Subcutaneous abdominal adipose tissue (tissue), 5 donors: ENCODE measurements at regions not wholly inside any gene's neighbourhood (a gene's known extent, or its start where the extent isn't known, plus 50 kb on each side); places are given as distances from the start of the nearest gene placed in this dataset.

Experiments
- H3K27ac ChIP-seq: one replicate; pipeline ENCODE4 v1.7.0; 2013; ENCODE audit warnings: low read depth, mild to moderate bottlenecking, inconsistent platforms, low read length, moderate library complexity
- H3K27me3 ChIP-seq, 5 donors: one replicate each; pipeline ENCODE4 v1.7.0; 2013; ENCODE audit warnings: low read length in 5 of 5, inconsistent platforms in 1 of 5; ENCODE audit not compliant: control insufficient read depth in 5 of 5, insufficient read depth in 4 of 5
- H3K36me3 ChIP-seq, 5 donors: one replicate each; pipeline ENCODE4 v1.7.0; 2013; ENCODE audit warnings: low read length in 5 of 5; ENCODE audit not compliant: control insufficient read depth in 5 of 5, insufficient read depth in 5 of 5
- H3K4me1 ChIP-seq, 5 donors: one replicate each; pipeline ENCODE4 v1.7.0; 2013; ENCODE audit warnings: low read length in 5 of 5, mild to moderate bottlenecking in 3 of 5, moderate library complexity in 1 of 5; ENCODE audit not compliant: control insufficient read depth in 5 of 5, insufficient read depth in 5 of 5
- H3K4me3 ChIP-seq, 5 donors: one replicate each; pipeline ENCODE4 v1.7.0; 2013; ENCODE audit warnings: low read length in 5 of 5, low read depth in 1 of 5
- H3K9ac ChIP-seq, 5 donors: one replicate each; pipeline ENCODE4 v1.7.0; 2013; ENCODE audit warnings: low read length in 5 of 5, mild to moderate bottlenecking in 4 of 5, moderate library complexity in 3 of 5
- H3K9me3 ChIP-seq, 5 donors: one replicate each; pipeline ENCODE4 v1.7.0; 2013; ENCODE audit warnings: low read length in 5 of 5; ENCODE audit not compliant: control insufficient read depth in 5 of 5
- donor health status: healthy.
- donor health status: healthy.
- donor health status: healthy.
- donor health status: healthy.
- donor health status: healthy.

GRCh38 chr17:52383493-52384100 is 225.1 kb upstream of the CA10 start:
- H3K4me3 ChIP-seq, result no peak overlapping the region
- no peaks in the 10 kb centered on the region for H3K9me3 ChIP-seq
- H3K4me1 ChIP-seq, result no peaks in the 10 kb centered on the region
- H3K9ac ChIP-seq, result no peak overlapping the region
- no peaks in the 10 kb centered on the region for H3K27me3 ChIP-seq
- H3K27ac ChIP-seq, result no peak overlapping the region
- H3K36me3 ChIP-seq, result no peaks in the 10 kb centered on the region

GRCh38 chr17:52378860-52379259 is 220.3 kb upstream of the CA10 start:
- H3K4me3 ChIP-seq, result no peak overlapping the region
- no peak overlapping the region for H3K27ac ChIP-seq
- H3K4me1 ChIP-seq, result peaks cover 0 to 8% (median under 1%) of the 10 kb centered on the region in 5 donors
- no peak overlapping the region for H3K9ac ChIP-seq
- no peaks in the 10 kb centered on the region for H3K9me3 ChIP-seq
- no peaks in the 10 kb centered on the region for H3K36me3 ChIP-seq
- no peaks in the 10 kb centered on the region for H3K27me3 ChIP-seq

DNA sequence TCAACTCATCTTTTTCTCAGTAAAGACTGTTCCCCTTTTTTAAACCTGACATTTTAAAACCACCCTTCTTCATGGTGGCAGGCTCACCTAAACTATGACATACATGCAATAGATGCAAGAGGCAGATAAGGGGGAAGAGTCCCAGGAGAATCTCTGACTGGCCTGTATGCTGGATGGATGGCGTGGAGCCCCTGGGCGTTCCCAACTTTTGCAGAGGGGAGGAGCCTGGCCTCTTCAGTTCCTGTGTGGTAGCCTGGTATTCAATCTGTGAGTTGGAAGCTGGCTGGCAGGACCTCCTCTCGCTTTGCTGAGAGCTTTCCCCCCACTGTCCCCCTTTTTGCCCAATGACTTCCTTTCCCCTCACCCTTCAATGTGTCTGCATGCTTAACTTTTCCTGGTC is 217.6 kb upstream of the CA10 start:
- Histone ChIP-seq H3K4me1 (peaks cover 0 to 8% (median 5%) of the 10 kb centered on the region in 5 donors), H3K36me3 (no peaks in the 10 kb centered on the region), H3K27ac (no peak overlapping the region), H3K9ac (no peak overlapping the region), H3K27me3 (no peaks in the 10 kb centered on the region), H3K9me3 (no peaks in the 10 kb centered on the region), H3K4me3 (no peak overlapping the region)

DNA sequence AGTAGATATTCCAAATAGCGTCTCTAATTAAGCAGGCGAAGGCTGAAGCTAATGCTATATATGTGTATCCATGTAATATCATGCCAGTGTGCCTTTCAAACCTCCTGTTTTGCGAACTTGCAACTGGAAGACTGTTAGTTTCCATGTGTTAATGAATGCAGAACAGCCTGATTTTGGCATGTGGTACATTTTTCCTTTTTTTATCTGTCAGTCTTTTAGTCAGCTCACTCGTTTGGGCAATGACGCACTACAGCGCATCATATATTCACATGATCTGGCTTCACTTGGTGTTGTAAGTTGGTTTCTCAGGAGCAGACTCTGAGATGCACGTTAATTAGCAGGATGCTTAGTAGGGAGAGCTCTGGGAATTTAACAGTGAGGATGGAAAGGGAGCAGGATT is 210.4 kb upstream of the CA10 start:
- Histone ChIP-seq H3K9me3 (no peaks in the 10 kb centered on the region), H3K9ac (no peak overlapping the region), H3K27ac (no peak overlapping the region), H3K4me3 (no peak overlapping the region), H3K27me3 (no peaks in the 10 kb centered on the region), H3K36me3 (no peaks in the 10 kb centered on the region), H3K4me1 (peaks cover 0 to 5% (median 0%) of the 10 kb centered on the region in 5 donors)

DNA sequence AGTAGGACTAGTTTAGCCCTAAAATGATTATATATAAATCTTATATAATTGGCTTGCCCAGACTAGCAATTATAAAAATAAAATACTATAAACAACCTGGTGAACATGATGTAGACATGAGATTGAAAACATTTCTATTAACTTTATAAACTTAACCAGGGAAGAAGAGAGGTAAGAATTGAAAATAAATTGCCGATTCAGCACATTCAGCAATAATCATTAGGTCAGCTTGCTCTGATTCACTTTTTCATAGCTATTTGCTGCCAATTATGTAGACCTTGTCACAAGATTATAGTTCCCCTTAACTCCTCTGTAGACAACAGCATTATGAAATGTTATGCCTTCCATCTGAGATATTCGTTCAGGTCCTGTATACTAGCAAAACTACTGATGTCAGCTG is 199.3 kb upstream of the CA10 start:
- H3K9me3 ChIP-seq, result peaks cover 0 to 6% (median 4%) of the 10 kb centered on the region in 5 donors
- H3K9ac ChIP-seq, result no peak overlapping the region
- no peak overlapping the region for H3K4me3 ChIP-seq
- H3K36me3 ChIP-seq, result no peaks in the 10 kb centered on the region
- no peak overlapping the region for H3K27ac ChIP-seq
- H3K27me3 ChIP-seq, result no peaks in the 10 kb centered on the region
- H3K4me1 ChIP-seq, result no peaks in the 10 kb centered on the region

DNA sequence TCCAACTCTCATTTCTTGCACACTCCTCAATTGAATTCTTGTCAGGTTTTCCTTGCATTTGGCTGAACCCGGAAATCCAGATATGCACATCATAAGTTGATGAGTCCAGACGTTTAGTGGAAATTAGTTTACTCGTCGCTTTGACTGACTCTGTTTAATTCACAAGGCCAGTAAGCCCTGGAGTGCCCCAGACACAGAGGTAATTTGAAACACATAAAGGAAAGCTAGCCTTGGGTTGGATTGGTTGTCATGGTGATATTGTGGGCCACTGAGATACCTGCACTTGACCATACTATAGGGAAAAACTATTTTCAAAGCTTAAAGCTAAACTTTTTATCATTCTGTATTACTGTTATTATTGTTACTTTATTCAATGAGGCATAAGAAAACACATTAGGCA is 178.3 kb upstream of the CA10 start:
- Histone ChIP-seq H3K27ac (no peak overlapping the region), H3K27me3 (no peaks in the 10 kb centered on the region), H3K9me3 (no peaks in the 10 kb centered on the region), H3K4me1 (no peaks in the 10 kb centered on the region), H3K9ac (no peak overlapping the region), H3K36me3 (no peaks in the 10 kb centered on the region), H3K4me3 (no peak overlapping the region)

DNA sequence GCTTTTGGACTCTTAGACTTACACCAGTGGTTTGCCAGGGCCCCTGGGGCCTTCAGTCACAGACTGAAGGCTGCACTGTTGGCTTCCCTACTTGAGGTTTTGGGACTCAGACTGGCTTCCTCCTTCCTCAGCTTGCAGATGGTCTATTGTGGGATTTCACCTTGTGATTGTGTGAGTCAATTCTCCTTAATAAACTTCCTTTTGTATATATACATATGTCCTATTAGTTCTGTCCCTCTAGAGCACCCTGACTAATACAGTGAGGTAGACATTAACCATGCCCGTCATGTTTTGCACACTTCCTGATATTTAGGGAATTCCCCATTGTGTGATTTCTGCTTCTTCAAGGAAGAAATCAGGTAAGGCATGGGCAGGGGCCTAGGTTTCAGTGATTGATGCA is 147.8 kb upstream of the CA10 start:
- no peaks in the 10 kb centered on the region for H3K9me3 ChIP-seq
- no peaks in the 10 kb centered on the region for H3K4me1 ChIP-seq
- H3K27me3 ChIP-seq, result no peaks in the 10 kb centered on the region
- H3K9ac ChIP-seq, result no peak overlapping the region
- no peak overlapping the region for H3K27ac ChIP-seq
- no peak overlapping the region for H3K4me3 ChIP-seq
- no peaks in the 10 kb centered on the region for H3K36me3 ChIP-seq

DNA sequence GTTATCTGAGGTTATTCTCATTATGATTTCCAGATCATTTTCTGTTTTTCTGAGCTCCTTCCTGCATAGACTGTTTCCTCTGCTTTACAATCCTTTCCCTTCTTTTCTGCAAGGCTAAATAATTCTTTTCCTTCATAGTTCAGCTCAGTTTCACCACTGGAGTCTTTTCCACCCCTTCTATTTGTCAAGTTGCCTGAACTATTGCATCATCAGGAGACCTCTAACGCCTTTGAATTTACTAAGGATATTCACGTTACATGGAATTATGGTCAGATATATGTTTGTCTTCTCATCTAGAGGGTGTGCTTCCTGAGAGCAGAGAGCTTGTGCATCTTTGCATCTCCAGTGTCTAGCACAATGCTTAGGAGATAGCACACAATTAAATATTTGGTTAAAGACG is 140.4 kb upstream of the CA10 start:
- H3K27ac ChIP-seq, result no peak overlapping the region
- H3K9me3 ChIP-seq, result no peaks in the 10 kb centered on the region
- H3K4me1 ChIP-seq, result peaks cover 0 to 16% (median 0%) of the 10 kb centered on the region in 5 donors
- no peak overlapping the region for H3K4me3 ChIP-seq
- no peaks in the 10 kb centered on the region for H3K36me3 ChIP-seq
- no peaks in the 10 kb centered on the region for H3K27me3 ChIP-seq
- no peak overlapping the region for H3K9ac ChIP-seq

- no peak overlapping the region for H3K27ac ChIP-seq
- H3K9me3 ChIP-seq, result no peaks in the 10 kb centered on the region
- H3K27me3 ChIP-seq, result no peaks in the 10 kb centered on the region
- no peak overlapping the region for H3K9ac ChIP-seq
- no peaks in the 10 kb centered on the region for H3K36me3 ChIP-seq
- no peak overlapping the region for H3K4me3 ChIP-seq
- peaks cover 0 to 23% (median 0%) of the 10 kb centered on the region in 5 donors for H3K4me1 ChIP-seq
These were observed 138.9 kb upstream of the CA10 start for GRCh38 chr17:52297230-52298010.

DNA sequence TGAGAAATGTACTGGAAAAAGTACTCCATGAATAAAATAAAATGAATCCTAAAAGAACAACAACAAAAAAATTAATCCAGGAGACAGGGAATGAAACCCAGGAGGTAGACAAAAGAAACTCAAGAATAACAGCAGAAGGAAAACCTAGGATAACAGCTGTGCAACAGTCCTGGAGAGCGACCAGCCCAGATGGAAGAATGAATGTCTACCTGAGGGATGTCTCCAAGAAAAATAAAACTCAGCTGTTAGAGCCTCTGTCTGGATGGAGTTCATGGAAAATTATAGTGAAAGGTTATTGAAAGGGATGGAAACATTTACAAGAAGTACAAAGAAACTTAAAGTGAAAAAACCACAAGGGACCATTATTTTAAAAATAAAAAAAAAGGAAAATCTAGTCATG is 135.8 kb upstream of the CA10 start:
- no peak overlapping the region for H3K9ac ChIP-seq
- no peaks in the 10 kb centered on the region for H3K27me3 ChIP-seq
- H3K27ac ChIP-seq, result no peak overlapping the region
- no peaks in the 10 kb centered on the region for H3K9me3 ChIP-seq
- H3K36me3 ChIP-seq, result no peaks in the 10 kb centered on the region
- H3K4me1 ChIP-seq, result peaks cover 0 to 20% (median 0%) of the 10 kb centered on the region in 5 donors
- no peak overlapping the region for H3K4me3 ChIP-seq
